Tibial nerve (tissue), 3 donors: ENCODE measurements at regions not wholly inside any gene's neighbourhood (a gene's known extent, or its start where the extent isn't known, plus 50 kb on each side); places are given as distances from the start of the nearest gene placed in this dataset.

ENCODE experiments used
- POLR2A ChIP-seq, 2 donors: fragments of 450-650 bp; IDR thresholded peaks; one replicate each; pipeline ENCODE4 v1.6.1; 2017; ENCODE audit warnings: antibody characterized with exemption in 2 of 2, mild to moderate bottlenecking in 2 of 2, moderate library complexity in 2 of 2
- TF ChIP-seq, protein P1 (sequence below), 5 experiments: fragments of 200-600 bp in 3 of 5; fragments of 450-650 bp in 2 of 5; sonication (generic) in 3 of 5; IDR thresholded peaks; one replicate each; pipeline ENCODE4 v1.5.1; 2016 to 2019; ENCODE audit warnings: antibody characterized with exemption in 5 of 5, mild to moderate bottlenecking in 3 of 5, moderate library complexity in 2 of 5

DNA sequence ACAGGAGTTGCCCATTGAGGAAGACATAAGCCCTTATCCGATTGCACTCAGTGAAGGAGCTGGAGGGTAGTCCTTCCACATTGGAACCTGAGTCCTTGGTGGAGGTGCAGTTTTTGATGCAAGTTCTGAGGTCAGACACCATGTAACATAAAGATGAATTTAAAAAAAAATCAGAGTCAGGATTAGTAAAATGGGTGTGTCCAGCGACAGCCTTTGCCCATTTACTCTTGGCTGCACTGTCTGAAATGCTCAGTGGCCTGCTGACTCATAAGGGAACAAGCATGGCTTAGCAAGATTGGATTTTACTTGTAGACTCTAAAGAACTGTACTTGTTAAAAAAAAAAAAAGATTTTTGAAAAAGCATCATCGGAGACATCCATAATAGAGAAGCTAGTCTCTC lies 241.1 kb upstream of the TOPAZ1 start:
- TF ChIP-seq, protein P1, sequence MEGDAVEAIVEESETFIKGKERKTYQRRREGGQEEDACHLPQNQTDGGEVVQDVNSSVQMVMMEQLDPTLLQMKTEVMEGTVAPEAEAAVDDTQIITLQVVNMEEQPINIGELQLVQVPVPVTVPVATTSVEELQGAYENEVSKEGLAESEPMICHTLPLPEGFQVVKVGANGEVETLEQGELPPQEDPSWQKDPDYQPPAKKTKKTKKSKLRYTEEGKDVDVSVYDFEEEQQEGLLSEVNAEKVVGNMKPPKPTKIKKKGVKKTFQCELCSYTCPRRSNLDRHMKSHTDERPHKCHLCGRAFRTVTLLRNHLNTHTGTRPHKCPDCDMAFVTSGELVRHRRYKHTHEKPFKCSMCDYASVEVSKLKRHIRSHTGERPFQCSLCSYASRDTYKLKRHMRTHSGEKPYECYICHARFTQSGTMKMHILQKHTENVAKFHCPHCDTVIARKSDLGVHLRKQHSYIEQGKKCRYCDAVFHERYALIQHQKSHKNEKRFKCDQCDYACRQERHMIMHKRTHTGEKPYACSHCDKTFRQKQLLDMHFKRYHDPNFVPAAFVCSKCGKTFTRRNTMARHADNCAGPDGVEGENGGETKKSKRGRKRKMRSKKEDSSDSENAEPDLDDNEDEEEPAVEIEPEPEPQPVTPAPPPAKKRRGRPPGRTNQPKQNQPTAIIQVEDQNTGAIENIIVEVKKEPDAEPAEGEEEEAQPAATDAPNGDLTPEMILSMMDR (IDR thresholded peaks at IDR 0.05) = no peak
- TF ChIP-seq POLR2A (IDR thresholded peaks at IDR 0.05) = no peak
